ENCODE measurements at regions not wholly inside any gene's neighbourhood (a gene's known extent, or its start where the extent isn't known, plus 50 kb on each side); places are given as distances from the start of the nearest gene placed in this dataset.

GRCh38 chr17:62125307-62125706, 60.2 kb upstream of the MED13 start:
- Histone ChIP-seq H3K4me2 (replicated peaks; ENCODE audit: low read depth, low read length, poor library complexity, severe bottlenecking) (no peak overlapping the region), H3K27me3 (replicated peaks in 1 of 4; ENCODE audit: control extremely low read depth in 1 of 4, control insufficient read depth in 3 of 4, insufficient read depth in 4 of 4, low read length in 3 of 4) (peaks cover 0 to 3% (median 0%) of the 10 kb centered on the region in 4 experiments), H3K4me3 (ENCODE audit: control extremely low read depth in 1 of 5, extremely low read depth in 1 of 5, insufficient read depth in 1 of 5, low read depth in 2 of 5, low read length in 4 of 5) (no peak overlapping the region), H3K79me2 (ENCODE audit: control insufficient read depth, insufficient read depth, low read length) (no peaks in the 10 kb centered on the region), H3K36me3 (replicated peaks in 1 of 2; ENCODE audit: control extremely low read depth in 1 of 2, control insufficient read depth in 1 of 2, extremely low read depth in 1 of 2, insufficient read depth in 2 of 2, low read length in 1 of 2) (no peaks in the 10 kb centered on the region), H3K27ac (ENCODE audit: low read length in 2 of 2) (no peak overlapping the region), H4K20me1 (ENCODE audit: control insufficient read depth, insufficient read depth, low read length, poor library complexity, severe bottlenecking) (no peaks in the 10 kb centered on the region), H3K4me1 (ENCODE audit: control insufficient read depth in 2 of 2, insufficient read depth in 2 of 2, low read length in 2 of 2) (no peaks in the 10 kb centered on the region), H3K9me3 (ENCODE audit: control extremely low read depth in 1 of 3, control insufficient read depth in 2 of 3, insufficient read depth in 1 of 3, low read length in 2 of 3) (peaks cover 0 to 3% (median 0%) of the 10 kb centered on the region in 3 donors), H2AFZ (ENCODE audit: insufficient read depth, low read depth, low read length, poor library complexity, severe bottlenecking) (no peak overlapping the region), H3K9ac (ENCODE audit: low read length) (no peak overlapping the region)
- Mint-ChIP-seq H3K27ac (no peak overlapping the region), H3K27me3 (peaks cover 26% of the 10 kb centered on the region), H3K4me3 (no peak overlapping the region), H3K9me3 (ENCODE audit: insufficient read depth) (no peaks in the 10 kb centered on the region), H3K4me1 (no peaks in the 10 kb centered on the region)
- POLR2A ChIA-PET = no interaction called here
- TF ChIP-seq CTCF (IDR thresholded peaks at IDR 0.05) = no peak
- no peak for TF ChIP-seq EZH2 (IDR thresholded peaks at IDR 0.05; ENCODE audit: borderline replicate concordance, insufficient read depth, low read depth, low read length, poor library complexity, severe bottlenecking)
- 97% methylated on average over 5 of the region's 5 CpGs for WGBS (ENCODE audit: insufficient coverage)
- ATAC-seq (ENCODE audit: low read depth) = no peak
- DNase-seq = no peak
- intact Hi-C loops (cut with micrococcal nuclease) = no loop called here
- CTCF ChIA-PET = no interaction called here

GRCh38 chr17:62121025-62121730, 56.1 kb upstream of the MED13 start:
- H3K4me2 ChIP-seq (replicated peaks; ENCODE audit: low read depth, low read length, poor library complexity, severe bottlenecking) = no peak overlapping the region
- DNase-seq (no peak), ATAC-seq (ENCODE audit: low read depth) (no peak)
- no peaks in the 10 kb centered on the region for H3K79me2 ChIP-seq (ENCODE audit: control insufficient read depth, insufficient read depth, low read length)
- H3K4me1 Mint-ChIP-seq = peaks cover 5% of the 10 kb centered on the region
- H2AFZ ChIP-seq (ENCODE audit: insufficient read depth, low read depth, low read length, poor library complexity, severe bottlenecking) = no peak overlapping the region
- H3K27ac ChIP-seq (ENCODE audit: low read length in 2 of 2) = no peak overlapping the region
- H3K9me3 Mint-ChIP-seq (ENCODE audit: insufficient read depth) = no peaks in the 10 kb centered on the region
- peaks cover 0 to 3% (median 0%) of the 10 kb centered on the region in 4 experiments for H3K27me3 ChIP-seq (replicated peaks in 1 of 4; ENCODE audit: control extremely low read depth in 1 of 4, control insufficient read depth in 3 of 4, insufficient read depth in 4 of 4, low read length in 3 of 4)
- H3K4me1 ChIP-seq (ENCODE audit: control insufficient read depth in 2 of 2, insufficient read depth in 2 of 2, low read length in 2 of 2) = no peaks in the 10 kb centered on the region
- H3K36me3 ChIP-seq (replicated peaks in 1 of 2; ENCODE audit: control extremely low read depth in 1 of 2, control insufficient read depth in 1 of 2, extremely low read depth in 1 of 2, insufficient read depth in 2 of 2, low read length in 1 of 2) = no peaks in the 10 kb centered on the region
- H3K4me3 ChIP-seq (ENCODE audit: control extremely low read depth in 1 of 5, extremely low read depth in 1 of 5, insufficient read depth in 1 of 5, low read depth in 2 of 5, low read length in 4 of 5) = no peak overlapping the region
- no peak overlapping the region for H3K4me3 Mint-ChIP-seq
- no peaks in the 10 kb centered on the region for H4K20me1 ChIP-seq (ENCODE audit: control insufficient read depth, insufficient read depth, low read length, poor library complexity, severe bottlenecking)
- no peak overlapping the region for H3K27ac Mint-ChIP-seq
- intact Hi-C loops (cut with micrococcal nuclease) = no loop called here
- ChIA-PET POLR2A (no interaction called here), CTCF (no interaction called here)
- H3K9me3 ChIP-seq (ENCODE audit: control extremely low read depth in 1 of 3, control insufficient read depth in 2 of 3, insufficient read depth in 1 of 3, low read length in 2 of 3) = peaks cover 0 to 3% (median 0%) of the 10 kb centered on the region in 3 donors
- 63% methylated on average over 1 of the region's 4 CpGs for WGBS (ENCODE audit: insufficient coverage)
- TF ChIP-seq EZH2 (IDR thresholded peaks at IDR 0.05; ENCODE audit: borderline replicate concordance, insufficient read depth, low read depth, low read length, poor library complexity, severe bottlenecking) (no peak), CTCF (IDR thresholded peaks at IDR 0.05) (no peak)
- H3K27me3 Mint-ChIP-seq = peaks cover 17% of the 10 kb centered on the region
- H3K9ac ChIP-seq (ENCODE audit: low read length) = no peak overlapping the region

All from B cell (primary cell).